ENCODE measurements at regions not wholly inside any gene's neighbourhood (a gene's known extent, or its start where the extent isn't known, plus 50 kb on each side); places are given as distances from the start of the nearest gene placed in this dataset.

DNA sequence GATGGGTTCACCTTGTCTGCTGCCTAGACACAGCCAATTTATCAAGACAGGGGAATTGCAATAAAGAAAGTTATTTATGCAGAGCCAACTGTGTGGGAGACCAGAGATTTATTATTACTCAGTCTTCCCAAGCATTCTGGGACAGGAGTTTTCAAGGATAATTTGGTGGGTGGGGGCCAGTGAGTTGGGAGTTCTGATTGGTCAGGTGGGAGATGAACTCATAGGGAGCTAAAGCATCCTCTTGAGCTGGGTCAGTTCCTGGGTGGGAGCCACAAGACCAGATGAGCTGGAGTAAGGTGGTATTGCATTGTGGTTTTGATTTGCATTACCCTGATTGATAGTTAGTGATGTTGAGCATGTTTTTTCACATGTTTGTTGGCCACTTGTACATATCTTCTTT lies 86.1 kb downstream of the PRKAB2 start:
- DNase-seq (ENCODE audit: low read depth, low spot score), result no peak
- Mint-ChIP-seq H3K27ac (ENCODE audit: unreplicated experiment) (no peak overlapping the region), H3K4me1 (peaks cover 17% of the 10 kb centered on the region), H3K27me3 (ENCODE audit: low read depth) (peaks cover 72% of the 10 kb centered on the region), H3K36me3 (ENCODE audit: low read depth) (no peaks in the 10 kb centered on the region), H3K9me3 (peaks cover 7% of the 10 kb centered on the region), H3K4me3 (peak overlapping the region; percentile 59)
- TF ChIP-seq, protein P1, sequence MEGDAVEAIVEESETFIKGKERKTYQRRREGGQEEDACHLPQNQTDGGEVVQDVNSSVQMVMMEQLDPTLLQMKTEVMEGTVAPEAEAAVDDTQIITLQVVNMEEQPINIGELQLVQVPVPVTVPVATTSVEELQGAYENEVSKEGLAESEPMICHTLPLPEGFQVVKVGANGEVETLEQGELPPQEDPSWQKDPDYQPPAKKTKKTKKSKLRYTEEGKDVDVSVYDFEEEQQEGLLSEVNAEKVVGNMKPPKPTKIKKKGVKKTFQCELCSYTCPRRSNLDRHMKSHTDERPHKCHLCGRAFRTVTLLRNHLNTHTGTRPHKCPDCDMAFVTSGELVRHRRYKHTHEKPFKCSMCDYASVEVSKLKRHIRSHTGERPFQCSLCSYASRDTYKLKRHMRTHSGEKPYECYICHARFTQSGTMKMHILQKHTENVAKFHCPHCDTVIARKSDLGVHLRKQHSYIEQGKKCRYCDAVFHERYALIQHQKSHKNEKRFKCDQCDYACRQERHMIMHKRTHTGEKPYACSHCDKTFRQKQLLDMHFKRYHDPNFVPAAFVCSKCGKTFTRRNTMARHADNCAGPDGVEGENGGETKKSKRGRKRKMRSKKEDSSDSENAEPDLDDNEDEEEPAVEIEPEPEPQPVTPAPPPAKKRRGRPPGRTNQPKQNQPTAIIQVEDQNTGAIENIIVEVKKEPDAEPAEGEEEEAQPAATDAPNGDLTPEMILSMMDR (conservative IDR thresholded peaks at IDR 0.05), result no peak

DNA sequence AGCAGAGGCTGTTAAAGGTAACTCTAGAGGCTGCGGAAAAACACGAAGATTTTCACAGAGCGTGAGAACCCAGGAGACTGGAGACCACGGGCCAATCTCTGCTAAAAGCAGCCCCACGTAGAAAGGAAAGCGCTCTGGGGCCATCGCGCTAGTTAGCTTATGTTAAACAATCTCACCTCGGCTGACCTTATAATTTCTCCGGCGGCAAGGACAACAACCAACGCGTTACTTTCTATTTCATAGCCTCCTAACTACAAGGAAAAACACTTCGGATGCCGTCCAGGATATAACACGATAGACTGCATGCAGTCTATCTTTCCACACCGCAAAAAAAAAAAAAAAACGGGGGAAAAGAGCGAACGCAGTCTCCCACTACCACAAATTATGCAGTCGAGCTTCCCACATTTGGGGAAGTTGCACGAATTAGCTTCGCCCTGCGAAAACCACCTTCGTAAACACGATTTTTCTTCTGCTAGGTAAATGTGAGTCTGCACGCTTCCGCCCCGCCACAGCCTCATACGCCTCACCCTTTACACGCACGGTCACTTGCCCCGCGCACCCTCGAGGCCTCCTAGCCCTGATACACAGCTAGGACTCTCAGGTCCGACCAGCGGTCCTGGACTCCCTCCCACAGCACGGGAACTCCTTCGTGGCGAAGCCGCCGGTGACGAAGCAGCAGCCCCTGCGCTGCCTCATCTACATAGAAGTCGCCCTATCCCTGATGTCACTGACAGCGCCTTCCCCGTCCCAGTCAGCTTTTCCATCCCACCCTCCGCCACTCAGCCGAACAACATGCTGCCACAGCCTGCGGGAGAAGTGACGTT lies 87.8 kb downstream of the PRKAB2 start:
- DNase-seq (ENCODE audit: low read depth, low spot score), result peak; percentile 68
- H3K27me3 Mint-ChIP-seq (ENCODE audit: low read depth), result peaks cover 77% of the 10 kb centered on the region
- H3K36me3 Mint-ChIP-seq (ENCODE audit: low read depth), result peaks cover 2% of the 10 kb centered on the region
- TF ChIP-seq, protein P1 (conservative IDR thresholded peaks at IDR 0.05), result no peak
- peaks cover 5% of the 10 kb centered on the region for H3K9me3 Mint-ChIP-seq
- peak overlapping the region; percentile 89 for H3K4me3 Mint-ChIP-seq
- H3K4me1 Mint-ChIP-seq, result peaks cover 17% of the 10 kb centered on the region
- H3K27ac Mint-ChIP-seq (ENCODE audit: unreplicated experiment), result peak overlapping the region; percentile 100

DNA sequence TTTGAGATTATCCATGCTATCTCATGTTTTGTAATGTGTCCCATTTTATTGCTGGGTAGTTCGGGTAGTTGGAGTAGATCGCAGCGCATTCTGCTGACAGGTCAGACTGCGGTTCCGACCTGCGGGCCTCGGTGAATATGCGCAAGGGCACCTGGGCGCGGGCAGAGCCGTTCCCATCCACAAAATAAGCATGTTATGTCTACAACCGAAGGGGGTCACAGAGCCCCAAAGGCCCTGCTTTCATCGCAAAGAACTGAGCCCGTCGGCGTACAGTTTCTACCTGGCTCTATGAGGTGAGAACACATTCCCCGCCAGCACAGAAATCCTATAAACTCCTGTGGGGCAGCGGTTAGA lies 88.4 kb downstream of the PRKAB2 start:
- Mint-ChIP-seq H3K4me1 (peaks cover 17% of the 10 kb centered on the region), H3K27me3 (ENCODE audit: low read depth) (peaks cover 79% of the 10 kb centered on the region), H3K36me3 (ENCODE audit: low read depth) (peaks cover 2% of the 10 kb centered on the region), H3K27ac (ENCODE audit: unreplicated experiment) (no peak overlapping the region), H3K4me3 (peak overlapping the region; percentile 89), H3K9me3 (peaks cover 5% of the 10 kb centered on the region)
- TF ChIP-seq, protein P1 (conservative IDR thresholded peaks at IDR 0.05), result no peak
- no peak for DNase-seq (ENCODE audit: low read depth, low spot score)

DNA sequence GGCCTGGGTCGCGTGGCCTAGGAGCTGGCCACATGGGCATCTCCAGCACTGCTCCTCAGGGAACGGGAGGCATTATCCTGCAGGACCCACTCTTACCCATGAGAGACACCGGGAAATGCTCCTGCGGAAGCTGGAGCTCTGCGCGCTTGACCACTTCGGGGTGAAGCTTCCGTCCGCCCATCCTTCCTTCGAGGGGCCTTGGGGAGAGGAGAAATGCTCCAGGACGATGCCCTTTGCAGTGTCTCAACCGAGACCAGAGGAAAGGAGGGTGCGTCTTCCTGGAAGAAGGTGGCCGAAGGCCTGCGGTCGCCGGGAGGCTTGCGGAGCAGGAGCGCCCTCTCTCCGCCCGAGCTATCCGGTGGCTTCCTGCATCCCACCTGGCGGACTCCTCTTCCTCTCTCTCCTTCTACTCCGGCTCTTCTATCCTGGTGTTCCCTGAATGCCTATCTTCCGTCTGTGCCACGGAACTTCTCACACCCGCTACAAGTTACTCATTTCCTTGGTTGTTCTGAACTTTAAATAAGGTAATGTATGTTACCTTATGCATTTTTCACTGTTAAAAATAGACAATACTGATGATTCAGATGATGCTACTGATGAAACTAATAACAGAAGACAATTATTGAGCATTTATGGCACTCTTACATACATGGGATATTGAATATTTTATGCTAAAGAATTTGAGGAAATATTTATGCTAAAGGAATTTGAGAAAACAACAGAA lies 91.4 kb downstream of the PRKAB2 start:
- Mint-ChIP-seq H3K9me3 (peaks cover 3% of the 10 kb centered on the region), H3K4me1 (peaks cover 17% of the 10 kb centered on the region), H3K36me3 (ENCODE audit: low read depth) (peaks cover 7% of the 10 kb centered on the region), H3K4me3 (no peak overlapping the region), H3K27me3 (ENCODE audit: low read depth) (peaks cover 91% of the 10 kb centered on the region), H3K27ac (ENCODE audit: unreplicated experiment) (peak overlapping the region; percentile 23)
- DNase-seq (ENCODE audit: low read depth, low spot score), result no peak
- TF ChIP-seq, protein P1 (conservative IDR thresholded peaks at IDR 0.05), result no peak

DNA sequence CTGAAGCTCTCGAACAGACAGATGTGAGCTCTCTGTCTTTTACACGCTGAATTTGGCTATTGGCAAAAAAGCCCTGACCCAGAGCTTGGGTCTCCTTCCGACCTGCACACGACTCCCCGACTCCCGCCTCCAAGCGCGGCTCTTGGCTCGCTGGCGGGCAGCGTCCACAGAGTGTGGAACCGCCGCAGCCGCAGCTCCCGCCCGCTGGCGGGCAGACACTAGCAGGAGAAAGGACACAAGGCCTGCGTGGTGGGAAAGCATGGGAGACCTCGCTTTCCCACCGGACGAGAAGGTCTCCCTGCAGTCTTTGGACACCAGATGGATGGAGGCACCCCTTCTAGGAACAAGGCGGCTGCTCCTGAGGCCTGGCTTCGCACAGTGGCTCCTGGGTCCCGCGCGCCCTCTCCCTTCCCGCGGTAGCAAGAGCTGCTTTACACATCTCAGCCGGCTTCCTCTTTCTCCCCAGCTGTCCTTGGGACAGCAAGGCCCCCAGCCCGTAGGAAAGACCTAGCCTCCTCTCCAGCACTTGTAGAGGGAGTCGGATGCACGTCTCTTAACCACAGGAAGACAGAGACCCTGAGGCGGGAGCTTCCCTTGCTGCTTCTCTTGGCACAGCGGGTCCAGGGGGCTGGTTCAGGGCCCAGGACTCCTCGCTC lies 92.1 kb downstream of the PRKAB2 start:
- H3K27me3 Mint-ChIP-seq (ENCODE audit: low read depth), result peaks cover 95% of the 10 kb centered on the region

More for the DNA sequence above, 92.1 kb downstream of the PRKAB2 start:
- peaks cover 7% of the 10 kb centered on the region for H3K36me3 Mint-ChIP-seq (ENCODE audit: low read depth)
- peaks cover 17% of the 10 kb centered on the region for H3K4me1 Mint-ChIP-seq
- H3K9me3 Mint-ChIP-seq, result peaks cover 3% of the 10 kb centered on the region
- TF ChIP-seq, protein P1 (conservative IDR thresholded peaks at IDR 0.05), result no peak
- H3K27ac Mint-ChIP-seq (ENCODE audit: unreplicated experiment), result no peak overlapping the region
- peak overlapping the region; percentile 49 for H3K4me3 Mint-ChIP-seq
- no peak for DNase-seq (ENCODE audit: low read depth, low spot score)
